SK-N-SH (cell line): ENCODE measurements at regions not wholly inside any gene's neighbourhood (a gene's known extent, or its start where the extent isn't known, plus 50 kb on each side); places are given as distances from the start of the nearest gene placed in this dataset.

Source experiments
- CTCF ChIA-PET: fragments of 300-600, 350-600 bp; formaldehyde crosslinking; extraction: SDS; loops from one replicate; lab custom pipeline; 2021; lab: Yijun Ruan, JAX
- POLR2A ChIA-PET: fragments of 350-600 bp; sonication (Branson Sonifier 250); formaldehyde crosslinking; extraction: SDS; loops from one replicate; lab custom pipeline; 2020; ENCODE audit warnings: antibody characterized with exemption, inconsistent platforms; lab: Yijun Ruan, JAX
- DNase-seq: peaks from one replicate; pipeline ENCODE4 v3.0.0; 2012
- H2AFZ ChIP-seq: fragments of 200-600 bp; sonication (generic); 2 replicates; pipeline ENCODE4 v1.8.1; 2016; ENCODE audit warnings: antibody characterized with exemption, mild to moderate bottlenecking, low read depth
- H3F3A ChIP-seq: fragments of 200-600 bp; sonication (generic); replicated peaks from 2 replicates; pipeline ENCODE3; 2016; ENCODE audit warnings: antibody characterized with exemption, mild to moderate bottlenecking; ENCODE audit not compliant: insufficient read depth
- H3K27ac ChIP-seq, 2 experiments: fragments of 200-500 bp in 1 of 2; fragments of 200-600 bp in 1 of 2; sonication (Bioruptor generic) in 1 of 2; sonication (generic), shearing (Covaris generic) in 1 of 2; 2 replicates each; pipeline versions ENCODE4 v1.5.1 to v1.6.1; 2014 to 2016; ENCODE audit warnings: low read depth in 2 of 2, inconsistent platforms in 1 of 2, low read length in 1 of 2, mild to moderate bottlenecking in 1 of 2, mixed read lengths in 1 of 2
- H3K27me3 ChIP-seq: fragments of 200-600 bp; sonication (generic), shearing (Covaris generic); 2 replicates; pipeline ENCODE4 v1.6.1; 2016; ENCODE audit warnings: mixed run types; ENCODE audit not compliant: insufficient read depth
- H3K36me3 ChIP-seq, 2 experiments: fragments of 200-500 bp in 1 of 2; fragments of 200-600 bp in 1 of 2; sonication (Bioruptor generic) in 1 of 2; sonication (generic) in 1 of 2; replicated peaks in 1 of 2; 2 replicates each; pipeline versions ENCODE3 to v1.5.1; 2014 to 2016; ENCODE audit warnings: low read length in 1 of 2, mild to moderate bottlenecking in 1 of 2; ENCODE audit not compliant: insufficient read depth in 2 of 2, control insufficient read depth in 1 of 2
- H3K4me1 ChIP-seq, 2 experiments: fragments of 200-500 bp in 1 of 2; fragments of 200-600 bp in 1 of 2; sonication (Bioruptor generic) in 1 of 2; sonication (generic), shearing (Covaris generic) in 1 of 2; 2 replicates each; pipeline versions ENCODE4 v1.5.1 to v1.6.1; 2014 to 2016; ENCODE audit warnings: low read depth in 1 of 2, low read length in 1 of 2, mixed run types in 1 of 2; ENCODE audit not compliant: insufficient read depth in 2 of 2, control insufficient read depth in 1 of 2
- H3K4me2 ChIP-seq: fragments of 200-600 bp; sonication (generic), shearing (Covaris generic); 2 replicates; pipeline ENCODE4 v1.6.1; 2017; ENCODE audit warnings: mixed run types
- H3K4me3 ChIP-seq, 2 experiments: fragments of 200-500 bp in 1 of 2; fragments of 200-600 bp in 1 of 2; sonication (Bioruptor generic) in 1 of 2; sonication (generic), shearing (Covaris generic) in 1 of 2; 2 replicates each; pipeline versions ENCODE4 v1.5.1 to v1.8.1; 2014 to 2016; ENCODE audit warnings: low read depth in 2 of 2, inconsistent platforms in 1 of 2, low read length in 1 of 2, mild to moderate bottlenecking in 1 of 2, mixed read lengths in 1 of 2, moderate library complexity in 1 of 2
- H3K79me2 ChIP-seq: fragments of 200-600 bp; sonication (generic); 2 replicates; pipeline ENCODE4 v1.8.1; 2017; ENCODE audit warnings: mild to moderate bottlenecking; ENCODE audit not compliant: insufficient read depth
- H3K9ac ChIP-seq: fragments of 200-600 bp; sonication (generic); 2 replicates; pipeline ENCODE4 v1.6.1; 2017; ENCODE audit warnings: mixed run types
- H3K9me2 ChIP-seq: fragments of 200-600 bp; sonication (generic); 2 replicates; pipeline ENCODE4 v1.6.1; 2017; ENCODE audit warnings: mixed run types
- H3K9me3 ChIP-seq: fragments of 200-600 bp; sonication (generic); 2 replicates; pipeline ENCODE4 v1.6.1; 2017; ENCODE audit warnings: mixed run types, mild to moderate bottlenecking, moderate library complexity
- H4K20me1 ChIP-seq: fragments of 200-600 bp; sonication (generic); 2 replicates; pipeline ENCODE4 v1.6.1; 2017; ENCODE audit warnings: mild to moderate bottlenecking, mixed run types; ENCODE audit not compliant: insufficient read depth
- EZH2phosphoT487 ChIP-seq: fragments of 200-600 bp; sonication (generic); IDR thresholded peaks from 2 replicates; pipeline ENCODE4 v1.6.1; 2017; ENCODE audit warnings: low read depth, mixed run types, mild to moderate bottlenecking, antibody characterized with exemption, moderate library complexity, borderline replicate concordance
- FOSL2 ChIP-seq: IDR thresholded peaks from 2 replicates; pipeline ENCODE4 v1.4.0; 2012; ENCODE audit warnings: low read depth, mild to moderate bottlenecking, moderate library complexity, borderline replicate concordance
- GABPA ChIP-seq: IDR thresholded peaks from 2 replicates; pipeline ENCODE4 v1.4.0; 2012; ENCODE audit warnings: low read depth, mild to moderate bottlenecking
- JUND ChIP-seq: IDR thresholded peaks from 2 replicates; pipeline ENCODE4 v1.4.0; 2012
- NFIC ChIP-seq: IDR thresholded peaks from 2 replicates; pipeline ENCODE4 v1.4.0; 2012; ENCODE audit warnings: borderline replicate concordance
- NRF1 ChIP-seq: IDR thresholded peaks from 2 replicates; pipeline ENCODE4 v1.6.1; 2012; ENCODE audit warnings: low read depth, mild to moderate bottlenecking, low read length
- RCOR1 ChIP-seq: fragments of 150-350 bp; IDR thresholded peaks from 2 replicates; pipeline ENCODE4 v1.6.1; 2017; ENCODE audit warnings: antibody characterized with exemption, low read length
- RFX5 ChIP-seq: IDR thresholded peaks from 2 replicates; pipeline ENCODE4 v1.6.1; 2012; ENCODE audit warnings: mild to moderate bottlenecking, improper control_type of control experiment, low read length
- RXRA ChIP-seq: IDR thresholded peaks from 2 replicates; pipeline ENCODE4 v1.4.0; 2012; ENCODE audit warnings: low read depth, mild to moderate bottlenecking, borderline replicate concordance
- SMC3 ChIP-seq: IDR thresholded peaks from 2 replicates; pipeline ENCODE4 v1.6.1; 2012; ENCODE audit warnings: low read depth, low read length, improper control_type of control experiment
- TAF1 ChIP-seq: IDR thresholded peaks from 2 replicates; pipeline ENCODE4 v1.6.1; 2012; ENCODE audit warnings: low read depth, mild to moderate bottlenecking, low read length, moderate library complexity, borderline replicate concordance
- WGBS: methylation state at CpG from one replicate; pipeline ENCODE4 v1.1.6; 2017; ENCODE audit warnings: low lambda C conversion rate; 5-methylcytosine and 5-hydroxymethylcytosine counted together
- TF ChIP-seq, protein P1 (sequence below): IDR thresholded peaks from 2 replicates; pipeline ENCODE4 v1.4.0; 2012; ENCODE audit warnings: low read depth, borderline replicate concordance
- TF ChIP-seq, protein P2 (sequence below): fragments of 150-350 bp; IDR thresholded peaks from 2 replicates; pipeline ENCODE4 v1.6.1; 2016; ENCODE audit warnings: mild to moderate bottlenecking, low read depth, low read length
- TF ChIP-seq, protein P3 (sequence below): IDR thresholded peaks from 2 replicates; pipeline ENCODE4 v1.4.0; 2012; ENCODE audit warnings: low read depth
- TF ChIP-seq, protein P4 (sequence below): IDR thresholded peaks from 2 replicates; pipeline ENCODE4; 2012
- TF ChIP-seq, protein P5 (sequence below): fragments of 200-600 bp; sonication (generic); IDR thresholded peaks from 2 replicates; pipeline ENCODE4 v1.6.1; 2017; ENCODE audit warnings: antibody characterized with exemption, mild to moderate bottlenecking, moderate library complexity

DNA sequence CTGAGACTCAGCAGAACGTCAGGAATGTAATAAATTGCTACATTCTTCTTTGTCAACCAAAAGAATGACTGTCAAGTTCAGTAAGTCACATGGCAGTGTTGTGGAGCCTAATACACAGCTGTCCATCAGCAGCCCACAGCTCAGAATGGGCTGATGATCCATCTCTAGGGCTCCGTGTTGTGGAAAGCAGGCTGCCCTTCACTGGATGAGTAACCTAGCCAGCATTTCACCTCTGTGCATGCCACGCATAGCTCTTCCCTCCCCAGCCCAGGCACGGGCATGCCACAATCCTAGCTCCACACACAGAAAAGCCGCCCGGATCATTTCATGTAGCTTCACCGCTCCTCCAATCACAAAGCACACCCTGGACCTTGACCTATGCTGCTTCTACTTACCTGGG lies 878.0 kb upstream of the TMEM132C start:
- H3K9me2 ChIP-seq, result no peaks in the 10 kb centered on the region
- no peaks in the 10 kb centered on the region for H3F3A ChIP-seq
- CTCF ChIA-PET, result interaction anchor here (1.1 to 5.1 kb wide), 3 partner anchors 8 to 281 kb away, joined by 3 to 35 read pairs (median 4); no protein-coding TSS in a partner anchor
- no peaks in the 10 kb centered on the region for H3K27me3 ChIP-seq
- H3K4me1 ChIP-seq, result no peaks in the 10 kb centered on the region
- H3K4me3 ChIP-seq, result no peak overlapping the region
- H3K9me3 ChIP-seq, result no peaks in the 10 kb centered on the region
- H3K79me2 ChIP-seq, result no peaks in the 10 kb centered on the region
- no peak overlapping the region for H3K4me2 ChIP-seq
- POLR2A ChIA-PET, result no interaction called here
- H4K20me1 ChIP-seq, result no peaks in the 10 kb centered on the region
- no peaks in the 10 kb centered on the region for H3K36me3 ChIP-seq
- no peak overlapping the region for H3K9ac ChIP-seq
- DNase-seq, result no peak
- 19% methylated on average over 6 of the region's 7 CpGs for WGBS
- H3K27ac ChIP-seq, result no peak overlapping the region
- H2AFZ ChIP-seq, result no peak overlapping the region
- TF ChIP-seq, protein P1, sequence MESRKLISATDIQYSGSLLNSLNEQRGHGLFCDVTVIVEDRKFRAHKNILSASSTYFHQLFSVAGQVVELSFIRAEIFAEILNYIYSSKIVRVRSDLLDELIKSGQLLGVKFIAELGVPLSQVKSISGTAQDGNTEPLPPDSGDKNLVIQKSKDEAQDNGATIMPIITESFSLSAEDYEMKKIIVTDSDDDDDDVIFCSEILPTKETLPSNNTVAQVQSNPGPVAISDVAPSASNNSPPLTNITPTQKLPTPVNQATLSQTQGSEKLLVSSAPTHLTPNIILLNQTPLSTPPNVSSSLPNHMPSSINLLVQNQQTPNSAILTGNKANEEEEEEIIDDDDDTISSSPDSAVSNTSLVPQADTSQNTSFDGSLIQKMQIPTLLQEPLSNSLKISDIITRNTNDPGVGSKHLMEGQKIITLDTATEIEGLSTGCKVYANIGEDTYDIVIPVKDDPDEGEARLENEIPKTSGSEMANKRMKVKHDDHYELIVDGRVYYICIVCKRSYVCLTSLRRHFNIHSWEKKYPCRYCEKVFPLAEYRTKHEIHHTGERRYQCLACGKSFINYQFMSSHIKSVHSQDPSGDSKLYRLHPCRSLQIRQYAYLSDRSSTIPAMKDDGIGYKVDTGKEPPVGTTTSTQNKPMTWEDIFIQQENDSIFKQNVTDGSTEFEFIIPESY, result no peak
- no peak for TF ChIP-seq RFX5
- no peak for TF ChIP-seq FOSL2
- TF ChIP-seq TAF1, result no peak
- TF ChIP-seq, protein P2, sequence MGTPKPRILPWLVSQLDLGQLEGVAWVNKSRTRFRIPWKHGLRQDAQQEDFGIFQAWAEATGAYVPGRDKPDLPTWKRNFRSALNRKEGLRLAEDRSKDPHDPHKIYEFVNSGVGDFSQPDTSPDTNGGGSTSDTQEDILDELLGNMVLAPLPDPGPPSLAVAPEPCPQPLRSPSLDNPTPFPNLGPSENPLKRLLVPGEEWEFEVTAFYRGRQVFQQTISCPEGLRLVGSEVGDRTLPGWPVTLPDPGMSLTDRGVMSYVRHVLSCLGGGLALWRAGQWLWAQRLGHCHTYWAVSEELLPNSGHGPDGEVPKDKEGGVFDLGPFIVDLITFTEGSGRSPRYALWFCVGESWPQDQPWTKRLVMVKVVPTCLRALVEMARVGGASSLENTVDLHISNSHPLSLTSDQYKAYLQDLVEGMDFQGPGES, result no peak
- TF ChIP-seq, protein P3, sequence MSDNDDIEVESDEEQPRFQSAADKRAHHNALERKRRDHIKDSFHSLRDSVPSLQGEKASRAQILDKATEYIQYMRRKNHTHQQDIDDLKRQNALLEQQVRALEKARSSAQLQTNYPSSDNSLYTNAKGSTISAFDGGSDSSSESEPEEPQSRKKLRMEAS, result no peak
- no peak for TF ChIP-seq NFIC
- TF ChIP-seq, protein P4, sequence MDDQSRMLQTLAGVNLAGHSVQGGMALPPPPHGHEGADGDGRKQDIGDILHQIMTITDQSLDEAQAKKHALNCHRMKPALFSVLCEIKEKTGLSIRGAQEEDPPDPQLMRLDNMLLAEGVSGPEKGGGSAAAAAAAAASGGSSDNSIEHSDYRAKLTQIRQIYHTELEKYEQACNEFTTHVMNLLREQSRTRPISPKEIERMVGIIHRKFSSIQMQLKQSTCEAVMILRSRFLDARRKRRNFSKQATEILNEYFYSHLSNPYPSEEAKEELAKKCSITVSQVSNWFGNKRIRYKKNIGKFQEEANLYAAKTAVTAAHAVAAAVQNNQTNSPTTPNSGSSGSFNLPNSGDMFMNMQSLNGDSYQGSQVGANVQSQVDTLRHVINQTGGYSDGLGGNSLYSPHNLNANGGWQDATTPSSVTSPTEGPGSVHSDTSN, result no peak
- no peak for TF ChIP-seq NRF1
- no peak for TF ChIP-seq EZH2phosphoT487
- no peak for TF ChIP-seq GABPA
- TF ChIP-seq SMC3, result no peak
- no peak for TF ChIP-seq RCOR1
- TF ChIP-seq, protein P5, sequence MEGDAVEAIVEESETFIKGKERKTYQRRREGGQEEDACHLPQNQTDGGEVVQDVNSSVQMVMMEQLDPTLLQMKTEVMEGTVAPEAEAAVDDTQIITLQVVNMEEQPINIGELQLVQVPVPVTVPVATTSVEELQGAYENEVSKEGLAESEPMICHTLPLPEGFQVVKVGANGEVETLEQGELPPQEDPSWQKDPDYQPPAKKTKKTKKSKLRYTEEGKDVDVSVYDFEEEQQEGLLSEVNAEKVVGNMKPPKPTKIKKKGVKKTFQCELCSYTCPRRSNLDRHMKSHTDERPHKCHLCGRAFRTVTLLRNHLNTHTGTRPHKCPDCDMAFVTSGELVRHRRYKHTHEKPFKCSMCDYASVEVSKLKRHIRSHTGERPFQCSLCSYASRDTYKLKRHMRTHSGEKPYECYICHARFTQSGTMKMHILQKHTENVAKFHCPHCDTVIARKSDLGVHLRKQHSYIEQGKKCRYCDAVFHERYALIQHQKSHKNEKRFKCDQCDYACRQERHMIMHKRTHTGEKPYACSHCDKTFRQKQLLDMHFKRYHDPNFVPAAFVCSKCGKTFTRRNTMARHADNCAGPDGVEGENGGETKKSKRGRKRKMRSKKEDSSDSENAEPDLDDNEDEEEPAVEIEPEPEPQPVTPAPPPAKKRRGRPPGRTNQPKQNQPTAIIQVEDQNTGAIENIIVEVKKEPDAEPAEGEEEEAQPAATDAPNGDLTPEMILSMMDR, result no peak
- no peak for TF ChIP-seq JUND
- TF ChIP-seq RXRA, result no peak
- TF ChIP-seq, all 33 proteins: peak for 0
